ENCODE measurements at regions not wholly inside any gene's neighbourhood (a gene's known extent, or its start where the extent isn't known, plus 50 kb on each side); places are given as distances from the start of the nearest gene placed in this dataset.

GRCh38 chr6:165872811-165873210 lies 209.8 kb upstream of the PDE10A start:
- no peak for DNase-seq

GRCh38 chr6:165872311-165872710 lies 209.3 kb upstream of the PDE10A start:
- no peak for DNase-seq

GRCh38 chr6:165871571-165871970 lies 208.5 kb upstream of the PDE10A start:
- DNase-seq, result no peak

- DNase-seq, result no peak
Observed at GRCh38 chr6:165869526-165869925, 206.5 kb upstream of the PDE10A start.

- DNase-seq, result no peak
Observed at GRCh38 chr6:165864925-165865324, 201.9 kb upstream of the PDE10A start.

- no peak for DNase-seq
Observed at GRCh38 chr6:165864218-165864617, 201.2 kb upstream of the PDE10A start.

- DNase-seq, result no peak
Observed at GRCh38 chr6:165863801-165864200, 200.8 kb upstream of the PDE10A start.

- DNase-seq, result no peak
Observed at GRCh38 chr6:165862813-165863212, 199.8 kb upstream of the PDE10A start.

GRCh38 chr6:165861226-165861625 lies 198.2 kb upstream of the PDE10A start:
- no peak for DNase-seq

- no peak for DNase-seq
Observed at GRCh38 chr6:165858586-165858985, 195.5 kb upstream of the PDE10A start.

GRCh38 chr6:165855856-165856255 lies 192.8 kb upstream of the PDE10A start:
- no peak for DNase-seq

GRCh38 chr6:165854863-165855593 lies 192.0 kb upstream of the PDE10A start:
- DNase-seq, result no peak

GRCh38 chr6:165854061-165854862 lies 191.2 kb upstream of the PDE10A start:
- DNase-seq, result no peak

GRCh38 chr6:165852676-165853075 lies 189.6 kb upstream of the PDE10A start:
- no peak for DNase-seq

GRCh38 chr6:165850434-165851019 lies 187.5 kb upstream of the PDE10A start:
- peak; percentile 54 for DNase-seq

GRCh38 chr6:165849534-165850430 lies 186.7 kb upstream of the PDE10A start:
- no peak for DNase-seq

- DNase-seq, result no peak
Observed at GRCh38 chr6:165848086-165848426, 185.0 kb upstream of the PDE10A start.

GRCh38 chr6:165847407-165848085 lies 184.5 kb upstream of the PDE10A start:
- no peak for DNase-seq

- DNase-seq, result no peak
Observed at GRCh38 chr6:165846123-165846966, 183.3 kb upstream of the PDE10A start.

GRCh38 chr6:165845493-165845892 lies 182.5 kb upstream of the PDE10A start:
- DNase-seq, result no peak

GRCh38 chr6:165844801-165845364 lies 181.8 kb upstream of the PDE10A start:
- DNase-seq, result no peak
